CD14-positive monocyte (primary cell): ENCODE measurements at regions not wholly inside any gene's neighbourhood (a gene's known extent, or its start where the extent isn't known, plus 50 kb on each side); places are given as distances from the start of the nearest gene placed in this dataset.

Experiments
- DNase-seq, 3 donors: peaks; one replicate each; pipeline ENCODE4 v3.0.0-alpha.2; 2011 to 2022
- H2AFZ ChIP-seq: 2 replicates; pipeline ENCODE4 v1.6.0; 2012; ENCODE audit warnings: mild to moderate bottlenecking, low read depth, low read length, inconsistent platforms; ENCODE audit not compliant: insufficient read depth, poor library complexity, severe bottlenecking
- H3K27ac ChIP-seq, 2 donors: 1 replicate in 1 of 2; 2 replicates in 1 of 2; pipeline ENCODE4 v1.5.1; 2012 to 2013; ENCODE audit warnings: low read length in 2 of 2, control low read depth in 1 of 2, inconsistent platforms in 1 of 2, low read depth in 1 of 2, mild to moderate bottlenecking in 1 of 2
- H3K27me3 ChIP-seq, 2 donors: one replicate each; pipeline versions ENCODE4 v1.6.0 to v1.6.1; 2011 to 2013; ENCODE audit warnings: low read length in 2 of 2; ENCODE audit not compliant: control insufficient read depth in 2 of 2, insufficient read depth in 2 of 2
- H3K36me3 ChIP-seq, 2 donors: replicated peaks in 1 of 2; 1 replicate in 1 of 2; 2 replicates in 1 of 2; pipeline versions ENCODE4 v1.5.1 to v1.6.1; 2012 to 2013; ENCODE audit warnings: low read length in 2 of 2, control low read depth in 1 of 2, inconsistent platforms in 1 of 2, mild to moderate bottlenecking in 1 of 2; ENCODE audit not compliant: insufficient read depth in 2 of 2, control insufficient read depth in 1 of 2
- H3K4me1 ChIP-seq, 2 donors: 1 replicate in 1 of 2; 2 replicates in 1 of 2; pipeline versions ENCODE4 v1.5.1 to v1.6.1; 2012 to 2013; ENCODE audit warnings: low read length in 2 of 2, control low read depth in 1 of 2, inconsistent platforms in 1 of 2, mild to moderate bottlenecking in 1 of 2, moderate library complexity in 1 of 2; ENCODE audit not compliant: insufficient read depth in 2 of 2, control insufficient read depth in 1 of 2
- H3K4me2 ChIP-seq: replicated peaks from 2 replicates; pipeline ENCODE3; 2012; ENCODE audit warnings: low read length, moderate library complexity, mild to moderate bottlenecking; ENCODE audit not compliant: poor library complexity, severe bottlenecking; ENCODE audit errors: extremely low read depth
- H3K4me3 ChIP-seq, 3 experiments: fragments of 200-600 bp in 1 of 3; sonication (generic) in 1 of 3; replicated peaks in 1 of 3; 1 replicate in 2 of 3; 2 replicates in 1 of 3; pipeline ENCODE4 v1.5.1; 2011 to 2013; ENCODE audit warnings: low read length in 3 of 3, mild to moderate bottlenecking in 3 of 3, control low read depth in 2 of 3, low read depth in 2 of 3, inconsistent platforms in 1 of 3, moderate library complexity in 1 of 3
- H3K79me2 ChIP-seq: 2 replicates; pipeline ENCODE4 v1.6.0; 2012; ENCODE audit warnings: mild to moderate bottlenecking, control low read depth, inconsistent platforms, low read length, moderate library complexity; ENCODE audit not compliant: insufficient read depth
- H3K9ac ChIP-seq: 2 replicates; pipeline ENCODE4 v1.6.0; 2017; ENCODE audit warnings: low read length, mild to moderate bottlenecking; ENCODE audit not compliant: insufficient read depth, poor library complexity, severe bottlenecking
- H3K9me3 ChIP-seq, 2 donors: replicated peaks in 1 of 2; 1 replicate in 1 of 2; 2 replicates in 1 of 2; pipeline versions ENCODE4 v1.5.1 to v1.6.1; 2012 to 2013; ENCODE audit warnings: low read length in 2 of 2, control low read depth in 1 of 2; ENCODE audit not compliant: control insufficient read depth in 1 of 2, insufficient read depth in 1 of 2
- H4K20me1 ChIP-seq: 2 replicates; pipeline ENCODE4 v1.6.0; 2012; ENCODE audit warnings: mild to moderate bottlenecking, low read length, control low read depth, moderate library complexity; ENCODE audit not compliant: insufficient read depth
- H3K27ac Mint-ChIP-seq, 7 donors: one replicate each; pipeline ENCODE4 v1.8.0; 2020; ENCODE audit warnings: mild to moderate bottlenecking in 7 of 7, mixed read lengths in 7 of 7, moderate library complexity in 6 of 7, inconsistent platforms in 2 of 7
- H3K27me3 Mint-ChIP-seq, 3 donors: one replicate each; pipeline ENCODE4 v1.8.0; 2021 to 2022; ENCODE audit warnings: low read depth in 3 of 3, mild to moderate bottlenecking in 3 of 3, mixed read lengths in 3 of 3, moderate library complexity in 3 of 3, inconsistent platforms in 1 of 3
- H3K36me3 Mint-ChIP-seq, 2 donors: one replicate each; pipeline ENCODE4 v1.8.0; 2020; ENCODE audit warnings: mixed read lengths in 2 of 2, inconsistent platforms in 1 of 2, mild to moderate bottlenecking in 1 of 2
- H3K4me1 Mint-ChIP-seq: one replicate; pipeline ENCODE4 v1.8.0; 2020; ENCODE audit warnings: mild to moderate bottlenecking, mixed read lengths
- H3K4me3 Mint-ChIP-seq, 2 donors: one replicate each; pipeline ENCODE4 v1.8.0; 2020; ENCODE audit warnings: mild to moderate bottlenecking in 2 of 2, mixed read lengths in 2 of 2, moderate library complexity in 1 of 2
- H3K9me3 Mint-ChIP-seq, 7 donors: one replicate each; pipeline ENCODE4 v1.8.0; 2020 to 2022; ENCODE audit warnings: mixed read lengths in 7 of 7, mild to moderate bottlenecking in 6 of 7, moderate library complexity in 6 of 7, inconsistent platforms in 2 of 7
- WGBS: methylation state at CpG from one replicate; pipeline ENCODE4 v1.1.5; 2013; ENCODE audit warnings: missing lambda C conversion rate; ENCODE audit not compliant: insufficient coverage; 5-methylcytosine and 5-hydroxymethylcytosine counted together
- intact Hi-C, 2 donors: fragments of 100-400 bp; cut with micrococcal nuclease; formaldehyde crosslinking; loops; one replicate each; pipeline versions ENCODE4 v1.15.0 to v1.15.1; 2023
- TF ChIP-seq, protein P1 (sequence below): fragments of 200-600 bp; IDR thresholded peaks from one replicate; pipeline ENCODE4 v1.8.0; 2022; ENCODE audit warnings: antibody characterized with exemption, mild to moderate bottlenecking

DNA sequence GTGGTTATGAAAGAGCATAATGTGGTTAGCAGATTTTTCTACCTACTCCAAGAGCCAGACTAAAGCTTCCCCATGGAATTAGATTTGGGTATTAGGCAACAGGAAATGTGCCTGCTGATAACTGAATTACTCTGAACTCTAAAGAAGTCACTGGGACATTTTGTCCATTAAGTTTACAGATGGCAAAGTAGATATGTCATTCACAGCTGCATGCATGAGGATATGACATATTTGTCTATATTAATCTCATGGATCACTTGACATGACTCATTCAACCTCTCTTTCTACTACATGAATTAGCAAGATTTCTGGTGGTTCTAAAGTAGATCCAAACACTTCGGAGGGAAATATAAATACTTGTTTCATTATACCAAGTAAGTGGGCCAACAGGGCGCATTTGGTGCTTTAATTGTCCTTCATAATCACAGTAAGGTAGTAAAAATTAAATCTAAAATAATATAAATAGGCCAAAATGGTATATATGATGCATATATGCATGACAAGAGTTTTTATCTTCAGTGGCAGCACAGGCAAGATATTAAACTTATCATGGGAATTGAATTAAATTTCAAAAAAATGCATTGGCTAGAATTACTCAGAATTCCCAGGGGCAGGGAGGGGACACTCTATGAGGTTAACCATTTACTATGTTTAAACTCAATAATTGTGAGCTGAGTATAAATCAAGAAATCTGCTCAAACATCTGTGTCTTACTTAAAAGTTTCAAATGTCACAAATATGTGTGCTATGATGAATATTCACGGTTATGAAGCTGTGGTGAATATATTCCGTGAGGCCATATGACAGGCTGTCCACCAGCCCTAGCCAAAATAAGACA, 365.3 kb upstream of the KCNMB2 start:
- no peak for DNase-seq
- no peak overlapping the region for H3K27ac ChIP-seq
- no peak overlapping the region for H3K4me3 ChIP-seq
- no peaks in the 10 kb centered on the region for H3K4me1 Mint-ChIP-seq
- H3K27me3 Mint-ChIP-seq: peaks cover 0 to 1% (median 0%) of the 10 kb centered on the region in 3 donors
- no peak overlapping the region for H3K27ac Mint-ChIP-seq
- intact Hi-C loops: no loop called here
- H3K9ac ChIP-seq: no peak overlapping the region
- H3K4me2 ChIP-seq: no peak overlapping the region
- no peaks in the 10 kb centered on the region for H3K36me3 Mint-ChIP-seq
- H3K9me3 Mint-ChIP-seq: peaks cover 0 to 3% (median 0%) of the 10 kb centered on the region in 7 donors
- no peaks in the 10 kb centered on the region for H3K9me3 ChIP-seq
- H3K79me2 ChIP-seq: no peaks in the 10 kb centered on the region
- no CpG with 5 or more reads among the region's 4 CpGs for WGBS
- H3K27me3 ChIP-seq: no peaks in the 10 kb centered on the region
- no peak overlapping the region for H2AFZ ChIP-seq
- no peaks in the 10 kb centered on the region for H4K20me1 ChIP-seq
- no peak overlapping the region for H3K4me3 Mint-ChIP-seq
- no peaks in the 10 kb centered on the region for H3K36me3 ChIP-seq
- TF ChIP-seq, protein P1, sequence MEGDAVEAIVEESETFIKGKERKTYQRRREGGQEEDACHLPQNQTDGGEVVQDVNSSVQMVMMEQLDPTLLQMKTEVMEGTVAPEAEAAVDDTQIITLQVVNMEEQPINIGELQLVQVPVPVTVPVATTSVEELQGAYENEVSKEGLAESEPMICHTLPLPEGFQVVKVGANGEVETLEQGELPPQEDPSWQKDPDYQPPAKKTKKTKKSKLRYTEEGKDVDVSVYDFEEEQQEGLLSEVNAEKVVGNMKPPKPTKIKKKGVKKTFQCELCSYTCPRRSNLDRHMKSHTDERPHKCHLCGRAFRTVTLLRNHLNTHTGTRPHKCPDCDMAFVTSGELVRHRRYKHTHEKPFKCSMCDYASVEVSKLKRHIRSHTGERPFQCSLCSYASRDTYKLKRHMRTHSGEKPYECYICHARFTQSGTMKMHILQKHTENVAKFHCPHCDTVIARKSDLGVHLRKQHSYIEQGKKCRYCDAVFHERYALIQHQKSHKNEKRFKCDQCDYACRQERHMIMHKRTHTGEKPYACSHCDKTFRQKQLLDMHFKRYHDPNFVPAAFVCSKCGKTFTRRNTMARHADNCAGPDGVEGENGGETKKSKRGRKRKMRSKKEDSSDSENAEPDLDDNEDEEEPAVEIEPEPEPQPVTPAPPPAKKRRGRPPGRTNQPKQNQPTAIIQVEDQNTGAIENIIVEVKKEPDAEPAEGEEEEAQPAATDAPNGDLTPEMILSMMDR: no peak
- no peaks in the 10 kb centered on the region for H3K4me1 ChIP-seq

DNA sequence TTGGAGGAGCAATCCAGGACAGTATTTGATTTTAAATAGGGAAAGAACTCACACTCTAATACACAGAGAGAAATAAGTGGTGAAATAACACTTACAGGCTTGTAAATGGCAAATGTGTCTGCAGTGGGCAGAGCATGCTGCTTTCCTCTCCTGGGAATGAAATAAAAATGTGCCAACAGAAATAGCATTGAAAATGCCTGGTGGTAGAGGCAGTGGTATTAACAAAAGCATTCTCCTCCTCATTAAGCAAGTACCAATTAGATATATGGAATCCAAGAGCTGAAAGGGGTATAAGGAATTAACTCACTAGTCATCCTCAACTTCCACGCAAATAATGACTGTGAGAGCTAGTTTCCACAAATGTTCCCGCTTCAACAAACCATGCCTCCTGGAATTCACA, 364.1 kb upstream of the KCNMB2 start:
- no peak for DNase-seq
- Histone ChIP-seq H3K4me2 (no peak overlapping the region), H3K4me1 (no peaks in the 10 kb centered on the region), H3K27me3 (no peaks in the 10 kb centered on the region), H3K4me3 (no peak overlapping the region), H3K79me2 (no peaks in the 10 kb centered on the region), H3K9ac (no peak overlapping the region), H3K27ac (no peak overlapping the region), H3K36me3 (no peaks in the 10 kb centered on the region), H2AFZ (no peak overlapping the region), H4K20me1 (no peaks in the 10 kb centered on the region), H3K9me3 (no peaks in the 10 kb centered on the region)
- H3K9me3 Mint-ChIP-seq: peaks cover 0 to 3% (median 0%) of the 10 kb centered on the region in 7 donors
- peaks cover 0 to 1% (median 0%) of the 10 kb centered on the region in 3 donors for H3K27me3 Mint-ChIP-seq
- H3K27ac Mint-ChIP-seq: no peak overlapping the region
- TF ChIP-seq, protein P1: no peak
- intact Hi-C loops: no loop called here
- 100% methylated on average over 2 of the region's 2 CpGs for whole genome bisulfite sequencing
- H3K4me3 Mint-ChIP-seq: no peak overlapping the region
- H3K4me1 Mint-ChIP-seq: no peaks in the 10 kb centered on the region
- H3K36me3 Mint-ChIP-seq: no peaks in the 10 kb centered on the region
